DMS114 treated with DMSO at 0.1 percent for 48 hours (cell line): ENCODE measurements at regions not wholly inside any gene's neighbourhood (a gene's known extent, or its start where the extent isn't known, plus 50 kb on each side); places are given as distances from the start of the nearest gene placed in this dataset.

ENCODE experiments used
- DNase-seq: peaks from one replicate; lab custom pipeline; 2025; ENCODE audit not compliant: unreplicated experiment; lab: John Stamatoyannopoulos, UW

DNA sequence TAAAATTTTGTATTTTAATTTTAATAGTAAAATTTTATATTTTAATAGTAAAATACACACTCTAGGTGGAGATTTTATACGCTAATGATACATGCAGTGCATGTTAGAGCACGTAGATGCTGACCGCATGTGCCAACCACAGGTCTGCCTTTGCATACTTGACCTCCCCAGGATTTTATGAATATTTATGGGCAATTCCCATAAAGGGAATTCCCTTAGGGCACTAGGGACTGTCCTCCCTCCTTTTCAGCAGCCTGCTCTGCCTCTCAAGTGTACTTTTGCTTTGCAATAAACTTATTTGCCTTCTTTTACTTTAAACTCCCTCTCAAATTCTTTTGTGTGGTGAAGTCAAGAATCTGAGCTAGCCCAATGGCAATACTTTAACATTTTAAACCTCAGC, 217.7 kb upstream of the CDH8 start:
- DNase-seq, result no peak

DNA sequence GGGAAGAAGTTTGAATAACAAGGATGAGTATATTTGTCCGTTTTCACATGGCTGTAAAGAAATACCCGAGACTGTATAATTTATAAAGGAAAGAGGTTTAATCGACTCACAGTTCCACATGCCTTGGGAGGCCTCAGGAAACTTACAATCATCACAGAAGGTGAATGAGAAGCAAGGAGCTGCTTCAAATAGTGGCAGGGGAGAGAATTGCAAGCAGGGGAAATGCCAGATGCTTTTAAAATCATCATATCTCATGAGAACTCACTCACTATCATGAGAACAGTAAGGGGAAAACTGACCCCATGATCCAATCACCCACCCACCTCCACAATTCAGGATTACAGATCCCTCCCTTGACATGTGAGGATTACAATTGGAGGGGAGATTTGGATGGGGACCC, 212.8 kb upstream of the CDH8 start:
- DNase-seq, result no peak

DNA sequence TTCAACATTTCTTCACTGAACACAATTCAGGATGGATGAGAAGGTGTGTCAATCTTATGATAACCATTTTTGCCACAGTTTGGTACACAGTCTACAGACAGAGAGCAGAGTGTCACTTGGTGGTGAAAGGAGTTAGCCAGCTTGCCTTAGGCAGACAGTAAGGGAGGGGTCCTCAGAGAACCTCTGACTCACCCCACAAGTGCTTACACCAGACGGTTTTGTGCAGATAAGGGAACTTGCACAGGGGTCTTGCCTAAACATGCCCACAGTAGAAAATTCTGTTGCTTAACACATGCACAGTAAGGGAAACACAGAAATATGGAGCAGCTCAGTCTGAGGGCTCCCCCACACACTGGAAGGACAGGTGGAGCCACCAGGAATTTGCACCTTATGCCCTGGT, 204.5 kb upstream of the CDH8 start:
- DNase-seq, result no peak

DNA sequence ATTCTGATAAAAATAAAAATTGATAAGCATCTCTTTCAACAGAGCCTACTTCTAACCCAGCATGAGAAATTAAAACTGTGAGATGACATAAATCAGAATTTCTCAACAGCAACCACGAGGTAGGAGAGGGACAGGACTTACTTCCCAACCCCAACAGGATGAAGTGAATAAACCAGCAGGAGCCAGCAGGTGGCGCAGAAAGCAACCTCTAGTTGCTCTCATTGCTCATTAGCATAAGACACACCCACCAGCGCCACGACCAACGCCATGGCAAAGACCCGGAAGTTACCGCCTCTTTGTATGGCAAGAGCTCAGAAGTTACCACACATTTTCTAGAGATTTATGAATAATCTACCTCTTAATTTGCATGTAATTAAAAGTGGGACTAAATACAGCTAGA, 189.4 kb upstream of the CDH8 start:
- peak; percentile 26 for DNase-seq

DNA sequence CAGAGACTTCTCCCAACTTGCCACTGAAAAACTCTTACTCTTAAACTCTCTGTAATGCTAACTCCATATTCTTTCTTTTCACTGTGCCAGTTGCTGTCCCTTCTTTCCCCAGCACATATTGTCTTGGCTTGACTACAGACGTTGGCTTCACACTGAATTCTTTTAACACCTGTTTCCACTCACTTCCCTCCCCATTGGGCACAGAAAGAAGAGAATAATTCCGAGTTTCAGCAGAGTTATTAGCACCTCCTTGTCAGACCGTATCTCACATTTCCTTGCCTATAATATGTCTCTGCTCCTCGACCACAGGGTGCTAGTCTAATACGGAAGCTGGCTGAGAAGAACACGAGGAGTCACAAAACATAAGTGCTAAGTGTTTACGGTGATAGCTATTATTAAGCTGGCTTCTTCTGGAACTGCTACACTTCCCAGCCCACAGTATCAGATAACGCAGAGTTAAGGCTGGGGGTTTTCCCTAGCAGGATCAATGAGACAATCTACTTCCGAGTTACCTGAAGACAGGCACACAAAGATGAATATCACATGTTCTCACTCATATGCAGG, 188.5 kb upstream of the CDH8 start:
- DNase-seq, result no peak

DNA sequence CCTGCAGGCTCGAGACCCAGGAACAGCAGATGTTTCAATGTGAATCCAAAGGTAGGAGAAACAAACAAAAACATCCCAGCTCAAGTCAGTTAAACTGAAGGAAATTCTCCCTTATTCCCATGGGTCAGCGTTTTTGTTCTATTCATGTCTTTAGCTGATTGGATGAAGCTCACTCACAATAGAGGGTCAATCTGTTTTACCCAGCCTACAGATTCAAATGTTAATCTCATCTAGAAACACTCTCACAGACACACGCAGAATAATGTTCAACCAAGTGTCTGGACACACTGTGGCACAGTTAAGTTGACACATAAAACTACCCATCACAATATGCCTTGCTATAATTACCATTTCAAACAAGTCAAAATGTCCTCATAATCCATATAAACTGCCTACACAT, 180.6 kb upstream of the CDH8 start:
- DNase-seq, result no peak

DNA sequence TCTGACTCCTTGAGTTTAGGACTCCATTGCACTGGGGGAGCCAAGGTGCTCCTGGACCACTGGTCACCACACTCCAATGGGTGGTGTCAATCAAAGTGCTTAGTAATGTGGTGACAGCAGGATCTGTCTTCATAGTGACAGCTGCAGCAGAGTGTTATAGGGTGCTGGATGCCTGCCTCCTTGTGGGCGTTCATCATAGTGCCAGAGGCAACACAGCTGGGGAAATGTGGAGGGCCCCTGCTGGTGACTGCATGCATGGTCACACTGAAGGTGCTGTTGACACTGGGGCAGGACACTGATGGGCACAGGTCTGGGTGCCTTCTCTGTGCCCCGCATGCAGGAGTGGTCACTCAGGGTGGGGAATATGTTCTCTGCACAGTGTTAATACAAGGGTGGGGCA, 177.5 kb upstream of the CDH8 start:
- no peak for DNase-seq

DNA sequence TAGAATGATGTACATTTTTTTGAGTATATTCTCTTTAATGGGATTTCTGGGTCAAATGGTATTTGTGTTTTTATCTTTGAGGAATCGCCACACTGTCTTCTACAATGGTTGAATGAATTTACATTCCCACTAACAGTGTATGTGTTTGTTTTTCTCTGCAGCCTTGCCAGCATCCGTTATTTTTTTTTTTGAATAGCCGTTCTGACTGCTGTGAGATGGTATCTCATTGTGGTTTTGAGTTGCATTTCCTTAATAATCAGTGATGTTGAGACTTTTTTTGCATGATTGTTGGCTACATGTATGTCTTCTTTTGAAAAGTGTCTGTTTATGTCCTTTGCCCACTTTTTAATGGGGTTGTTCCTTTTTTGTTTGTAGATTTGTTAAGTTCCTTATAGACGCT, 172.7 kb upstream of the CDH8 start:
- DNase-seq, result no peak

DNA sequence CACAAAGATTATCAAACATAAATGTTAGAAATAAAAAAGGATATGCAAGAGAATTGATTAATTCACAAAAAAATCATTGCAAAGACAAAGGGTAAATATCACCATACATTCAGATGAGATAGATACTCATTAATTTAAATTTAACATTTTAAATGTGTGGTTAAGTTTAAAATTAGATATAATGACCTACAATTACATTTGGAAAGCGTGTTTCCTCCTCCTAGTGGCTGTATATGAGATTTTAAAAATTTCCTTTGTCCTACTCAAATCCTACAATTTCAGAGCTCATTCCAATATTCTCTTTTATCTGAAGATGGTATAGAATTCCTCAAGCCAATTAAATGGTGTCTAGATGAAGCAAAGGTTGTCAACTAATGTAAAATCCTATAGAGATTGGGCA, 169.2 kb upstream of the CDH8 start:
- DNase-seq, result no peak

DNA sequence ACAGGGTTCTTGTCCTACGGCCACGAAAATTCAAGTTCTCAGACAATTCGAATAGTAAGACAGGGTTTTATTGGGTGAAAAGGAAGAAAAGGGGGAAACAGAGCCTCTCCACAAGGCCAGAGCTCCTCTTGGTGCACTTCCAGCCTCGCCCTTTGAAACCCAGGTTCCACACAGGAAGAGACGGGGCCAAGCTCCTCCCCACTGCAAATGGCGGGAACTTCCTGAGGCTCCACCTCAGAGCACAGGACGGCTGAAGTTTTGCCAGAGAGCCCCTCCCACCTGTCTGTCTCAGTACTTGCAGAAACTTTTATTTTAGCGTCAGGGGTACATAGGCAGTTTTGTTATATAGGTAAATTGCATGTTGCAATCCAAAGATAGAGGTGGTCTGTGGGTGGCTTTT, 165.7 kb upstream of the CDH8 start:
- no peak for DNase-seq

DNA sequence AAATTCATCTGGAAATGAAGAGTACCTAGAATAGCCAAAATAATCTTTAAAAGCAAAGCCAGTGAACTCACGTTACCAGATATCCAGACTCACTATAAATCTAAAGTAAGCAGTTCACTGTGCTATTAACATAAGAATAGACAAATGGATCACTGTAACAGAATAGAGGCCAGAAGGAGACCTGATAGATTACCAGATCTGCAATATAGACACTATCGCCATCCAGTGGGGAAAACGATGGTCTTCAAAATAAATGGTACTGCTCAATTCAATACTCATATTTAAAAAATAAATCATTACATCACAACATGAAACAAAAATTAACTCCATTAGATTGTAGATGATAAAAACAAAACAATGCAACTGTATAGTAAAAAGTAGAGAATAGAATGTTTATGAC, 158.6 kb upstream of the CDH8 start:
- no peak for DNase-seq

DNA sequence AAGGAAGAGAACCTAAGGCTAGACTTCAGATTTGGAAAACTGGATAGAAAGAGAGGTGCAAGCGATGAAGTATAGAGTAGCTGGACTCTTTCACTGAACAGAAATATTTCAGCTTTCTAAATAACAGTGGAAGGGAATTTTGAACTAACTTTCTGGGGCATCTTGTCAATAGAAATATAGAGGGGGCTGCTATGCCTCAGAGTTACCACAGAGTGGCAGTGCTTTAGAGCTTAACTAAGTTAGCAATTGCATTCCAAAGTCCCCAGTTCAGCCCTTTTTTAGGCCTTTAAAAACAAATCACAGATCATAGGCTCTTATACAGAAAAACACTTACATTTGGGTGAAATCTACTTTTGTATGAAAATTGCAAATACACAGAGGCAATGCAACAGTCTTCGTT, 154.2 kb upstream of the CDH8 start:
- DNase-seq, result peak; percentile 3

DNA sequence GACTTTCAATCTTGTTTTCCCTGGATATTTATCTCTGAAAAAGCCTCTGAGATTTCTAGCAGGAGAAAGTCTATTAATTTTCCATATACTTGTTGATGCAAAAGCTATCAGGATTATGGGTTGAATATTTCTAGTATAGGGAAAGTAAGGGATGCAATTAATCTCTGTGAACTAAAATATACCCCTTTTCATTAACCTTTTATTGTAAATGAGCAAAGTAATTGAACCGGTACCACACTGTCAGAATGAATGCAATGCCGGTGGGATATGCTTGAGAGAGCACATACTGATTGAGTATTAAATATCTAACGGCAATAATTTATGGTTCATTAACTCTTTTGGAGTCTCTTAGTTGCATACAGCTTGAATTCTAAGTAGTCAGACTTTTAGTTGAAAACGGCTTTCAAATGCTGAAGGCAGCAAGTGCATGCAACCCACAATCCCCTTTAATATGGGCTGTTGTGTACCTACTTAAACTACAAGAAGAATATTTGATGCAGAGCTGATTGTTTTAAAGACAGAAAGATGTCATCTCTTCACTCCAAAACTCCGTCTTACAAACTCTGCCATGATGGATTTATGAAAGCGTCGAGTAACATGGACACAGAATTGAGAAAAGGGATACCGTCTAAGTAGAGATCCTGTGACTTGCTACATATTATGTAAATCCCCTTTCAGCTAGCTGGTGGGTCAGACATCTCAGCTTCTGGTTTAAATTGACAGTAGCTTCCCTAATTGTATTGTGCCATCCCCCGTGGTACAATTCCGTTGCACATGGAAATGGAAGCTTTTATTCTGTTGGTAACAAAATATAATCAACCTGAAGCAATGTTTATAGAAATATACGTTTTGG, 141.3 kb upstream of the CDH8 start:
- no peak for DNase-seq

DNA sequence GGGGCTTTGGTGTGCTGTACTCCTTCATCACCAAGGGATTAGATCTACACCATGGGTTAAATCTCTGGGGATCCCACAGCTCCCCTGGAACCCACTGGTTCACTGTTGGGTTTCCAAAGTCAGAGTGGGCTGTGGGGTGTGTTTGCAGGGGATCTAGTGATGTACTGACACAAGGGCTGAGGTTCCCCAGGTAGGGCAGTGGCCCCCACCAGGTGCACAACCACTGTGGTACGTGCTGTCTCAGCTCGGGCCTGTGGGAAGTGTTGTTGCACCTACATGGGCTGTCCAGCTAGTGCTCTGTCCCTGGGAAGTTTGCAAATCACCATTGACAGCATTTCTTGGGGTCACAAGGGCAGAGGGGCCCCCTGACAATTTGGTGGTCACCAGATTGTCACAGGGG, 134.4 kb upstream of the CDH8 start:
- no peak for DNase-seq

DNA sequence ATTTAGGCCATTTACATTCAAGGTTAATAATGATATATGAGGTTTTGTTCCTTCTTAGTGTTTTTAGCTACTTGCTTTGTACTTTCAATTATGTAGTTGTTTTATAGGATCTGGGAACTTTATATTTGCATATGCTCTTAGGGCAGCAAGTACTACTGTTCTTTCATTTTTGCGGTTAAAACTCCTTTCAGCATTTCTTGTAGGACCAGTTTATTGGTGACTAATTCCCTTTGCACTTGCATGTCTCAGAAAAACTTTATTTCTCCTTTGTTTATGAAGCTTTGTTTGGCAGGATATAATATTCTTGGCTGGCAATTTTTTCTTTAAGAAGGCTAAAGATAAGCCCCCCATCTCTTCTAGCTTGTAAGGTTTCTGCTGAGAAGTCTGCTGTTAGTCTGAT, 131.3 kb upstream of the CDH8 start:
- no peak for DNase-seq

DNA sequence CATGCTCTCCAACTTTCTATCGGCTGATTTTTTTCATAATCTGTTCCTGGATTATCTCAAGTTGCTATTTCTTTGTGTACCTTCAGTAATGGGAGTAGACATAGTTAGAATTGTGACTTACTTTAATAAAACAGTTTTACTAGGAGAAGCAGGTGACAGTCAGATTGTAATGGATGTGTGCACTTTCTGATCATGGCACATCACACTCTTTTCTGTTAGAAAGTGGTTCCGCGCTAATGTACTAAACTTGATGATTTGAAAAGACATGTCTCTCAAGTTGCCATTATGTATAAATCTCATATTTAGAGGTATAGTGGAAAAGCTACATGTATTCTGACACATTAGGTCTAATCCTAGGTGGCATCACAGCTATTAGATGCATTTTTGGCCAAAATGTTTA, 121.3 kb upstream of the CDH8 start:
- no peak for DNase-seq

DNA sequence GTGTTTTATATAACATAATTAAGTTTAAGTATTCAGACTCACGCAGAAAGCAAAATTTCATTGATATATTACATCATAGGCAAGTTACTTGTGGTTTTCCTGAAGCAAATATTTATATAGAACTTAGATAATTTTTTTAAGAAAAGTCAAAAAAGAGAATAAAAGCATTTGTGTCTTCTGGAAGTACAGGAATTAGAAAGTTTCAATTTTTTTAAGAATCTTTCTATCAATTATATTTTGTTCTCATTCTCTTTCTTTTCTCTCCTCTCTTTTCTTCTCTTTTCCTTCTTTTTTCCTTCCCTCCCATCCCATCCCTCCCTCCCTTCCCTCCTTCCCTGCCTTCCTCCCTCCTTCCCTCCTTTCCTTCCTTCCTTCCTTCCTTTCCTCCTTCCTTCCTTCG, 120.7 kb upstream of the CDH8 start:
- DNase-seq, result no peak

DNA sequence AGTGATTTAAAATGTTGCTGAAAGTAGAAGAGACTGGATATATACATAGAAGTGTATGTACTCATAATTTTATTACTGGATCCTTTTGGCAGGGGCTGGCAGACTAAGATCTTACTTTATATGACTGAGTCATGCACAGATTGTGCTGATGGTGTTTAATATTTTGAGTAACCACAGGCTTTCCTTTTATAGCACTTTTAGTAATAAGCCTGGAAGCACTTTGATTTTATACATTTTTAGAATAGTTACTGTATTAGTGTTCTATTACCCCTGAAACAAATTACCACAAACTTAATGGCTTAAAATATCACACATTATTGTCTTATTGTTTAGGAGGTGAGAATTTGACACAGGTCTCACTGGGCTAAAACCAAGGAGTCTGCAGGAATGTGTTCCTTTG, 113.4 kb upstream of the CDH8 start:
- no peak for DNase-seq

DNA sequence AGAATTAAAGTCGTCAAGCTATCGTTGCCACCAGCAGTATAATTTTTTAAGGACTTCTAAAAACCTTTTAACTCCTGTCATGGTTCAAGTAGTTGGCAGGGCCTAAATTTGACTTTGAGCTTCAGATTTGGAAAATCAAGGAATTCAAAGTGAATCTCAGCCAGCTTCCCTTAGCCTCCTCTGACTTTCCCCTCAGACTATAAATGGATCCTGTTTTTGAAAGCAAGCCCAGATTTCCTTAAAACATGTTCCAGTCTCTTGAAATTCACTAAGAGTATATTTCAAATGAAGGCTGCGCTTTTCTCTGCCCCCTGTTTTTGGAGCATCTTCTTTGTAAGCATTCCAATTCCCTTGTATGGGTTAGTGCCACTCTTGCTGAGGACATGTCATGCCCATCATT, 101.8 kb upstream of the CDH8 start:
- no peak for DNase-seq

DNA sequence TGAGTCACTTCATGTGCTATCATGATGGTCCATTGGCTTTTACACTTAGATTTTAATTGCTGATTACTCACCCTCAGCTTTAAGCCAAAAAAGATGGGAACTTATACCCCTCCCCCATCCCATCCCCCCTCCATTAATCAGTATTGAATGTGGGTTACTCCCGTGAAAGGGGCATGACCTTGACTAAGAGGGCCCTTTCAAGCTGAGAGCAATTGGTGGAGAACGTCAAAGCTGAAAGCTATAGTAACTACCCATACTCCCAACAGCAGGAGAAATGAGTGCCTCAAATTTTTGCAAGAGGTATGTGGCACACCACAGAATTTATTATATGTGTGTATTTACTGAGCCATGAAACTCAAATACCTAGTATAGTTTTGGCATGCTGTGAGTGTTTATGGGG, 99.7 kb upstream of the CDH8 start:
- DNase-seq, result no peak

DNA sequence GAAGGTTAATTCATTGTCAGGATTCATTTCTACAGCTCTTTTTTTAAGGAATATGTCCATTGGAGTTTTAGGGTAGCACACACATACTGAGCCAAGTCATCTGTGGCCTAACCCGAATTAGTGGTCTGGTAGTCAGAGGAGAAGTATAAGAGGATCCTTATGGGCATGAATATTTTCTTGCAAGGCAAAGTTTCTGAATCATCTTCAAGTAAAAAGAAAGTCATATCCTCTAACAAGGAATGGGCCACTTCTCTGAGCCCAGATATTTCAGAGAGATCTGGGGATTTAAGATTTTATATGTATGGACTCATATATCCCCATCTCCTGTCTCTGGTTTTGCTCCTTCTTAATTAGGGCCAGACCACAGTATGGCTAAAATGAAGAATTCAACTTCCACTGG, 99.2 kb upstream of the CDH8 start:
- DNase-seq, result no peak

DNA sequence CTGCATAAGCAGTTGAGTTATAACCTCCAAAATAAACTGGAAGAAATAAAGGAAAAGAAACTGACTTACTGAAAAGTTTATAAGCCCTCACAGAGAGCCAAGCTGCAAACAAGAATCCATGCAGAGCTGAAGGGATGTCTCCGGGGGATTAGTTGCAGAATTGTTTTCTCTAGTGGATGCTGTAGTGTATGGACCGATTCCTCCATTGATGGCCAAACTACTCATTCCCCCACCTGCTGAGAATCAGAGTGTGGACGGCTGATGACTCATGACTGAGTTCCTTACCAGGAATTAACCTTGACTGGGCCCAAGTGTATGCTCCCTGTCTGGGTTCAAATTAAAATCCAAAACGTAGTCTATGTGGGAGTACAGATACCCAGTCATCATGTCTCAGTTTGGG, 93.9 kb upstream of the CDH8 start:
- DNase-seq, result no peak

DNA sequence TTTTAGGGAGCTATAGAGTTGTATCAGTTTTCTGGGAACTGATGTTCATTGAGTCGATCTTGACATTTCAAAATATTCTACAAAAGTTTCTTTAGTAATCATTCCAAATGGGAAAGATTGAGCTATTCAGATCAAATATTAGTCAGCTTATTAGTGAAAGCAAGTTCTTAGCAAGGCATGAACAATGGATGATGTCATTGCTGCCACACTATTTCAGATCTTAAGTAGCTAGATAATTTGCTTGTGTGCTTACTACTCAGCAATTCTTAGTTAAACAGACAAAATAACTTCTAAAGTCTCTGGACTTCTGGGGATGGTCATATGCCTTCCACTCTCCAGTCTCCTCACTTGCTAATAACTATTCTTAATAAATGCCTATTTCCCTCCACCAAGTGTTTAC, 69.0 kb upstream of the CDH8 start:
- DNase-seq, result no peak
